K562 (cell line): ENCODE measurements at regions not wholly inside any gene's neighbourhood (a gene's known extent, or its start where the extent isn't known, plus 50 kb on each side); places are given as distances from the start of the nearest gene placed in this dataset.

Source experiments
- CHD2 ChIP-seq: IDR thresholded peaks from 2 replicates; pipeline ENCODE4 v1.6.1; 2011; ENCODE audit warnings: low read depth, low read length
- CTCF ChIP-seq, 3 experiments: IDR thresholded peaks in 2 of 3; conservative IDR thresholded peaks in 1 of 3; 2 replicates each; pipeline ENCODE4 v1.5.1; 2011 to 2012; ENCODE audit warnings: low read length in 3 of 3, mild to moderate bottlenecking in 3 of 3, control low read depth in 2 of 3, improper control_type of control experiment in 1 of 3, inconsistent platforms in 1 of 3, low read depth in 1 of 3, mixed read lengths in 1 of 3, moderate library complexity in 1 of 3; ENCODE audit not compliant: insufficient read depth in 2 of 3
- E2F3 ChIP-seq: fragments of 250-450 bp; sonication (Bioruptor Pico); IDR thresholded peaks from 2 replicates; pipeline ENCODE4 v1.4.0; 2020; ENCODE audit warnings: mild to moderate bottlenecking
- KLF16 ChIP-seq: IDR thresholded peaks from 2 replicates; pipeline ENCODE4 v1.6.1; 2016; ENCODE audit warnings: antibody characterized with exemption
- POLR2AphosphoS2 ChIP-seq: IDR thresholded peaks from 2 replicates; pipeline ENCODE4 v1.6.1; 2012; ENCODE audit warnings: low read length, improper control_type of control experiment
- PYGO2 ChIP-seq: fragments of 450-650 bp; IDR thresholded peaks from 2 replicates; pipeline ENCODE4 v1.6.1; 2016; ENCODE audit warnings: mild to moderate bottlenecking, missing genetic modification characterization, moderate library complexity, missing compliant biosample characterization
- TBL1XR1 ChIP-seq, 2 experiments: IDR thresholded peaks; 2 replicates each; pipeline ENCODE4 v1.6.1; 2012; ENCODE audit warnings: improper control_type of control experiment in 2 of 2, low read length in 2 of 2, mild to moderate bottlenecking in 1 of 2
- ZNF133 ChIP-seq: fragments of 250-450 bp; sonication (Bioruptor Pico); IDR thresholded peaks from 2 replicates; pipeline ENCODE4 v1.4.0; 2020; ENCODE audit warnings: mild to moderate bottlenecking

DNA sequence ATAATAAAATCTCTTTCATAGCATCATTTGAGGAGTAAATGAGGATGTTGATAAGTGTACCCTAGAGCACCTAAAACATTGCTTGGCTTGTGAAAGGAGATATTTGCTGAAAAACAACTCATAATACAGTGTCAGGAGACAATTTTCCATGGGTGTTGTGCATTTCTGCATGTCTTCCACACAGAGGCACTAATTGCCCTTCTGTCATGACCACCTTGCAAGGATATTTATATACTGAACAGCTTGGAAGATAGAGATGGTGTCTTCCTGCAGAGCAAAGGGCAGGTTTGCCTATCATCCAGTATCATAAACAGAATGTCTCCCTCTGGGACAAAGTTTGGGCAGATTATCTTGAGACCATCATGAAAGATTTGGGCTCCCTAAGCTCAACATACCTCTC is 495.2 kb upstream of the LRRN3 start:
- no peak for TF ChIP-seq PYGO2
- no peak for TF ChIP-seq E2F3 (CRISPR knock-in tag)
- no peak for TF ChIP-seq ZNF133 (CRISPR knock-in tag)
- no peak for TF ChIP-seq CHD2
- TF ChIP-seq POLR2AphosphoS2 = no peak
- no peak for TF ChIP-seq TBL1XR1 (IDR thresholded peaks at IDR 0.05; ENCODE audit: low read length in 2 of 2)
- no peak for TF ChIP-seq KLF16
- peak in 1 of 3 experiments; percentile 13; a peak in 2 of 6 replicates for TF ChIP-seq CTCF (IDR thresholded peaks at IDR 0.05 in 2 of 3, conservative IDR thresholded peaks at IDR 0.05 in 1 of 3; ENCODE audit: insufficient read depth in 2 of 3, low read depth in 1 of 3, low read length in 3 of 3)
